Activated T-helper 17 cell treated with anti-CD3 and anti-CD28 coated beads, Interleukin-2, amount 50 U/mL, for 72 hours (primary cell): ENCODE measurements at regions not wholly inside any gene's neighbourhood (a gene's known extent, or its start where the extent isn't known, plus 50 kb on each side); places are given as distances from the start of the nearest gene placed in this dataset.

Experiments
- ATAC-seq: fragments of 150-1000 bp; cut with Tn5 transposase; replicated peaks from 2 replicates; pipeline ENCODE4 v1.10.0; 2021; ENCODE audit warnings: mild to moderate bottlenecking, moderate library complexity
- H3K27ac Mint-ChIP-seq: one replicate; pipeline ENCODE4 v1.8.0; 2022; ENCODE audit warnings: mixed read lengths
- H3K27me3 Mint-ChIP-seq: one replicate; pipeline ENCODE4 v1.8.0; 2022; ENCODE audit warnings: mixed read lengths
- H3K36me3 Mint-ChIP-seq: one replicate; pipeline ENCODE4 v1.8.0; 2022; ENCODE audit warnings: low read depth, mild to moderate bottlenecking, mixed read lengths
- H3K4me1 Mint-ChIP-seq: one replicate; pipeline ENCODE4 v1.8.0; 2022; ENCODE audit warnings: mixed read lengths
- H3K4me3 Mint-ChIP-seq: one replicate; pipeline ENCODE4 v1.8.0; 2022; ENCODE audit warnings: mild to moderate bottlenecking, mixed read lengths
- H3K9me3 Mint-ChIP-seq: one replicate; pipeline ENCODE4 v1.8.0; 2022; ENCODE audit warnings: mixed read lengths

DNA sequence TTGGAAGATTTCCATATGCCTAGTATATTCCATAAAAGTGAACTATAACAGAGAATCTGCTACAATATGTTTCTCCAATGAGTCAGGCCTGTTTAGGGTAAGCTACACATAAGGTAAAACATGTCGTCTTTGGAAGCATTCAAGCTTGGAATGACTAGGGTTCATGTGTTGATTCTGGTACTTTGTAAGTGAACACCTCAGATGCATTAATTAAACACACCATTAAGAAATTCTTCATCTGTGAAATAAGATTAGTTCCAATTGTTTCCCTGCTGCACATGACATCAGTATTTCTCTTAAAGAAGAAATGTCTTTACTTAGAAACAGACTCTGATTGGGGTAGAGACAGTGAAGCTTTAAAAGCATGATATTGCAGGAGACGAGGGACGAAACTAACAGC lies 461.1 kb upstream of the NXPH2 start:
- Mint-ChIP-seq H3K4me1 (no peaks in the 10 kb centered on the region), H3K9me3 (peaks cover 18% of the 10 kb centered on the region)

DNA sequence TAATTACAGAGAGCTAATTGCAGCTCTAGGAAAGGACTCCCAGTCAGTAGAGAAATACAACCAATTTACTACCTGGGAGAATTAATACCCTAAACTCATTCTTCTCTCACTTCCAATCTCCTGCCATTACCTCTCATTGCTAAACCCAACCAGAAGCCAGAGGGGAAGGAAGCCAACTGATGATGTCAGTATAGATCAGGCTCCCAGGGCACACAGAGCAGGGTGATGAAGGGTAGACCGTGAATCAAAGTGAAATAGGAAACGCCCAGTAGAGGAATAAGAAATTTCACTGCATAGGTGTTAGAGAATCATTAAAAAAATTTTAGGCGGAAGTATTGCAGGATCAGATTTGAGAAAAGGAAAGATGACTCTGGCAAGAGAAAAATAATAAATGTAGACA lies 456.8 kb upstream of the NXPH2 start:
- H3K4me3 Mint-ChIP-seq = no peak overlapping the region
- no peaks in the 10 kb centered on the region for H3K36me3 Mint-ChIP-seq
- H3K4me1 Mint-ChIP-seq = no peaks in the 10 kb centered on the region
- H3K27me3 Mint-ChIP-seq = no peaks in the 10 kb centered on the region
- no peak for ATAC-seq
- H3K9me3 Mint-ChIP-seq = peaks cover 13% of the 10 kb centered on the region
- H3K27ac Mint-ChIP-seq = no peak overlapping the region

More for the DNA sequence above, 461.1 kb upstream of the NXPH2 start:
- Mint-ChIP-seq H3K4me3 (no peak overlapping the region), H3K36me3 (no peaks in the 10 kb centered on the region), H3K27me3 (no peaks in the 10 kb centered on the region), H3K27ac (no peak overlapping the region)
- no peak for ATAC-seq

DNA sequence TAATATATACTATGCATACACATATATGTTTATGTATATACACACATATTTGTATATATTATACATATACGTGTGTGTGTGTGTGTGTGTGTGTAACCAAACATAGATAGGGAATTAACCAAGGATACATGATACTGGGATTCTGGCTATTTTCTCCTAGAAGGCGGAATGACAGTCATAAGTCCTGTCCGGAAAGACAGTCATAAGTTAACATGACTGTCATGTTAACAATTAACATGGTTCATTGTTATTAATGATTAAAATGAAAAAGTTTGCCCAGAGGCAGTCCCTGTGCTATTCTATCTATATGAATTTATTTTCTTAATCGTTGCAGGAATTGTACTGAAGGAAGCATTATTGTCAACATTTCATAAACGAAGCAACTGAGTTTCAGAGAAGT lies 450.7 kb upstream of the NXPH2 start:
- Mint-ChIP-seq H3K27ac (no peak overlapping the region), H3K4me3 (no peak overlapping the region)

DNA sequence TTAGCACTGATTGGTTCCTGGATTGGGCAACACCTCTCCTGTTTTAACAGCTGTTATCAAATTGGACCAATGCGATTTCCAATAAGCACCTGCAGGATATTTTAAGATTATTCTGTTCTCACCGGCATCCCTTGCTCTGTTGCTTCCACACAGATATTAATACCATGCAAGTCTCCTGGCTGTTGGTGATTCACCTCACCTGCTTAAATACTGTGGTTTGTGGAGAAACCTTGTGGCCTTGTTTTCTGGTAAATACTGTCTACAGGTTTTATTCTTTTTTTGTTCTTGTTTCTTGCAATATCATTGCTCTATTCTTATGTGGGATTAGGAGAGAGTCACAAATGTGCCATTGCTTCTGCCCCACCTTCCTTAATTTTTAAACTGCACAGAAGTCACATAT lies 448.1 kb upstream of the NXPH2 start:
- H3K4me1 Mint-ChIP-seq = no peaks in the 10 kb centered on the region
- no peak for ATAC-seq
- H3K36me3 Mint-ChIP-seq = no peaks in the 10 kb centered on the region
- H3K9me3 Mint-ChIP-seq = peaks cover 8% of the 10 kb centered on the region
- H3K4me3 Mint-ChIP-seq = no peak overlapping the region
- no peak overlapping the region for H3K27ac Mint-ChIP-seq
- no peaks in the 10 kb centered on the region for H3K27me3 Mint-ChIP-seq

More for the DNA sequence above, 450.7 kb upstream of the NXPH2 start:
- no peak for ATAC-seq
- Mint-ChIP-seq H3K27me3 (no peaks in the 10 kb centered on the region), H3K4me1 (no peaks in the 10 kb centered on the region), H3K9me3 (peaks cover 8% of the 10 kb centered on the region), H3K36me3 (no peaks in the 10 kb centered on the region)

DNA sequence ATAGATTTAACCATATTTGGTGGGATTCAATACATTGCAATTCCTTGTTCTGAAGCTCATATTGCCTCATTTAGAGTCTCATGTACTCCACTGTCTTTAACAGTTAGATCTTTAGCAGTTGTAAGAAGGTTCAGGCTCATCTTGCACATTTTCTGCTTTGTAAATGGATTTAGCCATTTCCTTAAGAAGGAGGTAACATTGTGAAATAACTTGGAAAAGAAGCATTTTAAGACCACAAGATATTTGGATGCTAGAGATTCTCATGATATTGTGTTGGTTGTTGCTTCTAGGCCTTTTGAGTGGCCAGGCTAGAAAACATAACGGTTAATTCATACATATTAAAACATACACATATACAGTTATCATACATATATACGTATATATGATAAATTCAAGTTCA lies 445.8 kb upstream of the NXPH2 start:
- ATAC-seq = no peak
- Mint-ChIP-seq H3K27me3 (no peaks in the 10 kb centered on the region), H3K4me3 (no peak overlapping the region), H3K4me1 (no peaks in the 10 kb centered on the region), H3K36me3 (no peaks in the 10 kb centered on the region), H3K9me3 (peaks cover 8% of the 10 kb centered on the region), H3K27ac (no peak overlapping the region)

DNA sequence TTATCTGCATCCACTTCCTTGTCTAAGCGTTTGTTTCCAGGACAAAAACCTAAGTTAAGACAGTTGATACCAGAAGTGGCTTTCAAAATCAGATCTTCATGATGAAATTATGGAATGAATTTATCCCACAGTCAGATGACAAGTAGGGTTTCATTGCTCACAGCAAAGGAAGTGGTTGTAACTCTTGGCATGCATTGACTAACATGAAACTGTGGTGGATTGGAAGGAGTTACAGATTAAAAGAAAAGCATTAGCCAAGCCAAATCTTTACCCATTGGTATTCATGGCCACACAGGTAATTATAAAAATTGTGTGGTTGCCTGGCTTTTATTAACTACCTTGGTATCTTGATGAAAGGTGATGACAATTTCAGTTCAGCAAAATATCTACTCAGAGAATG lies 438.0 kb upstream of the NXPH2 start:
- peaks cover 27% of the 10 kb centered on the region for H3K9me3 Mint-ChIP-seq
- H3K27ac Mint-ChIP-seq = no peak overlapping the region
- no peak for ATAC-seq
- H3K27me3 Mint-ChIP-seq = no peaks in the 10 kb centered on the region
- no peak overlapping the region for H3K4me3 Mint-ChIP-seq
- H3K4me1 Mint-ChIP-seq = no peaks in the 10 kb centered on the region
- H3K36me3 Mint-ChIP-seq = no peaks in the 10 kb centered on the region

DNA sequence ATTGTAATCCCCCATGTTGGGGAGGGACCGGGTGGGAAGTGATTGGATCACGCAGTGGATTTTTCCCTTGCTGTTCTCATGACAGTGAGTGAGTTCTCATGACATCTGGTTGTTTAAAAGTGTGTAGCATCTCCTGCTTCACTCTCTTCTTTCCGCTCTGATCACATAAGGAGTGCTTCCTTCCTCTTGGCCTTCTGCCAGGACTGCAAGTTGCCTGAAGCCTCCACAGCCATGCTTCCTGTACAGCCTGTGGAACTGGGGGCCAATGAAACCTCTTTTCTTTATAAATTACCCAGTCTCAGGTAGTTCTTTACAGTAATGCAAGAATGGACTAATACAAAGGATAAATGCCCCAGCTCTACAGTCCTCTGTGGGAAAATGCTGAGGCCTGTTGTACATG lies 437.5 kb upstream of the NXPH2 start:
- Mint-ChIP-seq H3K36me3 (no peaks in the 10 kb centered on the region), H3K27ac (no peak overlapping the region), H3K9me3 (peaks cover 27% of the 10 kb centered on the region), H3K4me3 (no peak overlapping the region), H3K4me1 (no peaks in the 10 kb centered on the region), H3K27me3 (no peaks in the 10 kb centered on the region)
- no peak for ATAC-seq

DNA sequence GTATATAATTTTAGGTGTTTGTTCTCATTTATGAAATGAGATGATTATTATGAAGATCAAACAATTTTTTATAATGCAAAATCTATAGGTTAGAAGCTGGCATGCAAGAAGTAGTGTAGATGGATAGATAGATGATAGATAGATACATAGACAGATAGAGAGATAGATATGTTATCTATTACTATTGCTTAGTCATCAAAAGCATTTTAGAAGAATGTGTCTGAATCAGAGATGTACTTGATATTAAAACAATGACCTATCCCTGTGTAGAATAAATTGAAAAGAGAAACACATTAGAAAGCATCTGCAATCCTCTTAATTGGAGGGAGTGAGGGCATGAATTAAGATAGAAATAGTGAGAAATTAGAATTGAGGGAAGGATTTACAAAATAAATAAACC lies 436.2 kb upstream of the NXPH2 start:
- no peaks in the 10 kb centered on the region for H3K36me3 Mint-ChIP-seq
- H3K4me1 Mint-ChIP-seq = no peaks in the 10 kb centered on the region
- peaks cover 34% of the 10 kb centered on the region for H3K9me3 Mint-ChIP-seq
- no peak overlapping the region for H3K4me3 Mint-ChIP-seq
- no peak overlapping the region for H3K27ac Mint-ChIP-seq
- no peak for ATAC-seq
- H3K27me3 Mint-ChIP-seq = no peaks in the 10 kb centered on the region

DNA sequence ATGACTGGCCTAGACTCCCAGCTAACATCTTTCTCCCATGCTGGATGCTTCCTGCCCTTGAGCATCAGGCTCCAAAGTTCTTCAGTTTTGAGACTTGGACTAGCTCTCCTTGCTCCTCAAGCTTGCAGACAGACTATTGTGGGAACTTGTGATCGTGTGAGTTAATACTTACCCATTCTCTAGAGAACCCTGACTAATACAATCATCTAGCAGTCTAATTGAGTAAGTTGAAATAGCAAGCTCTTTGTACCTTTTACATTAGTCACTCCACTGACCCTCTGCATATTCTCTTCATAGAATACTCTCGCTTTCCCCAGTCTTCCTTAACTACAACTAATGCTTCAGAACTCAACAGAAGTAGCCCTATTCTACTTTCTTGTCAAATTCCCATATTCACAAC lies 434.6 kb upstream of the NXPH2 start:
- H3K4me1 Mint-ChIP-seq = no peaks in the 10 kb centered on the region
- no peaks in the 10 kb centered on the region for H3K36me3 Mint-ChIP-seq
- ATAC-seq = no peak

DNA sequence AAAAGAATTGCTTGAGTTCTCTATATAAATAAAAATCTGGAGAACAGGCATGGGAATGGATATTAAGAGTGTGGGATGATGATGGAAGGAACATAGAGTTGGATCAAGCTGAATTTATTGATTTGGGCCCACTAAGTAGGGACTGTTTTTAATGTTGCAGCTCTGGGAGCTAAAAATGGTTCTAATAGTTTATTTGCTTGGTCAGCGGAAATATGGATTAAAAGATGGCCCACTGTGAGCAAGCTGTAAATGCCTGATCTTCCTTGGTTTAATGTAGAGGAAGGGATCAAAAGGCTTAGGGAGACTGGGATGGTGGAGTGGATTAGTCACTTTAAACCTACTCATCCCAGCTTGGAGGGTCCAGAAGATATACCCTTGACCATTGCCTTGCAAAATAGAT lies 429.4 kb upstream of the NXPH2 start:
- peaks cover 12% of the 10 kb centered on the region for H3K9me3 Mint-ChIP-seq
- no peak overlapping the region for H3K27ac Mint-ChIP-seq
- H3K4me3 Mint-ChIP-seq = no peak overlapping the region
- ATAC-seq = no peak
- no peaks in the 10 kb centered on the region for H3K36me3 Mint-ChIP-seq
- H3K27me3 Mint-ChIP-seq = no peaks in the 10 kb centered on the region
- H3K4me1 Mint-ChIP-seq = no peaks in the 10 kb centered on the region

More for the DNA sequence above, 434.6 kb upstream of the NXPH2 start:
- Mint-ChIP-seq H3K9me3 (peaks cover 36% of the 10 kb centered on the region), H3K27ac (no peak overlapping the region), H3K27me3 (no peaks in the 10 kb centered on the region), H3K4me3 (no peak overlapping the region)

DNA sequence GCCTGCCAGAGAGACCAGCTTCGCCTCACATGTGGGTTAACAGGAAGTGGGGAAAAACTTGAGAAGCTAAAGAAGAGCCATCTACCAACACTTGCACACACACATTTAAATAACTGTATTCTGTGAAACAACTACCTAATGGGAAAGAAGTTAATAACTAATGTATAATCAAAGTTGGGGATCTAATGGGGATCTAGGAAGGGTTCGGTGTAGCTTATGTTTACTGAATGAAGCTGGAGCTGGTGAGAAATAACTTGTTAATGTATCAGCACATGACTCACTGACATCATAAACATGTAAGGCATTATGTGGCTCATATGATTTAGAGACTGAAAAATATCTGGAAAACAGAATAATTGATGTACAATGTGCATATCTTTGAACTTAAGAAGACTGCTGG lies 421.3 kb upstream of the NXPH2 start:
- Mint-ChIP-seq H3K27ac (no peak overlapping the region), H3K9me3 (peaks cover 8% of the 10 kb centered on the region), H3K4me3 (no peak overlapping the region), H3K27me3 (no peaks in the 10 kb centered on the region), H3K4me1 (no peaks in the 10 kb centered on the region), H3K36me3 (no peaks in the 10 kb centered on the region)
- ATAC-seq = no peak

DNA sequence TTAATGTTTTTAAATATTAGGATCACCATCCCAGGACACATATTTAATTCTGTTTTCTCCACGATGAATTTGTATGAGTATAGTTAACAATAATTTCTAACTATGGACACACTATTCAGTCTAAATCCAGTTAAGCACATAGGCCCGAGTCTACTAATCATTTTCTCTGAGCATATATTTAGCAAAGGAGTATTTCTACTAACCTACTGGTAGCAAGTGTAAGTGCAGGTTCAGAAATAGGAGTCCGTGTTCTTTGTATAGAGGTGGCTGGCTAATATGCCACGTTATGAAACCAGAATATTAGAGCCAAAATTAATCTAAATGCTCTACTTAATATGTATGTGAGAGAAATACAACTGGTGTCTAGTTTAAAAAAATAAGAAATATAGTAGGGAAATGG lies 416.6 kb upstream of the NXPH2 start:
- H3K36me3 Mint-ChIP-seq = no peaks in the 10 kb centered on the region
- no peaks in the 10 kb centered on the region for H3K27me3 Mint-ChIP-seq
- H3K4me3 Mint-ChIP-seq = no peak overlapping the region
- H3K27ac Mint-ChIP-seq = no peak overlapping the region
- H3K4me1 Mint-ChIP-seq = no peaks in the 10 kb centered on the region
- no peak for ATAC-seq
- peaks cover 15% of the 10 kb centered on the region for H3K9me3 Mint-ChIP-seq

DNA sequence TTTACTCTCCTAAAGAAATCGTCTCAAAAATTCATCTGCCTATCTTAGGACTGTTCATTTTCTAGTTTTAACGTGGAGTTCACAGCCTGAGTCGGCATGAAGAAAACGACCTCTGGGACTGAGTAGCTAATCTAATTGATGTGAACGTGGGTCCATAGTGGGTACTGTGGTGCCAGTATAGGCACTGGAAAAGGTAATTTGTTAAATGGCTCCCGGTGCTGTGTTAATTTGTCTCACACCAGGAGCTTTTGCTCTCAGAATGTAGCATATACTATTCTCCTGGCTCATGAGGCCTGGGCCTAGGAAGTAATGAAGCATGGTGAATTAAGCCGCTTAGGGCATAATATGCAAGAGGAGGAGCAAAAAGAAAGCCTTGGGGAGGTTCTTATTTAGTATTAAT lies 414.4 kb upstream of the NXPH2 start:
- H3K27me3 Mint-ChIP-seq = no peaks in the 10 kb centered on the region
- ATAC-seq = no peak
- no peaks in the 10 kb centered on the region for H3K4me1 Mint-ChIP-seq
- H3K4me3 Mint-ChIP-seq = no peak overlapping the region
- H3K9me3 Mint-ChIP-seq = peaks cover 15% of the 10 kb centered on the region
- no peaks in the 10 kb centered on the region for H3K36me3 Mint-ChIP-seq
- no peak overlapping the region for H3K27ac Mint-ChIP-seq

DNA sequence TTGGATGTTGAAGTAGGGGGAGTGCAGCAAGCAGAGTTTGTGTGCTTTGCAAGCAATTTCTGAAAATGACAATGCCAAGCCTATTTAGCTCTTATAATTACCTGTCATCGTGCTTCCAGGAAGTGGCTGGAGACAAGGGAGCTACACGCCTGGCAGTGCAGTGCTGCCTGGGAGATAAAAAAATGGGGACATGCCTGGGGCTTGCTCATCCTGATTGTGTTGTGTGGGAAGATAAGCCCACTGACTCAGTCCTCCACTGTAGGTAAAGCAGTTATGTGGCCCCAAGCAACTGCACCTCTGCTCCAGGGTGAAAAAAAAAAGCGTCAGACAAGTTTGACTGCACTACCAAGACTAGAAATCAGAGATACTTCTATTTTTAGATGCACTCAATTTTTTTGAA lies 396.9 kb upstream of the NXPH2 start:
- Mint-ChIP-seq H3K36me3 (no peaks in the 10 kb centered on the region), H3K27me3 (no peaks in the 10 kb centered on the region), H3K4me3 (no peak overlapping the region), H3K27ac (no peak overlapping the region), H3K4me1 (no peaks in the 10 kb centered on the region), H3K9me3 (peaks cover 28% of the 10 kb centered on the region)
- no peak for ATAC-seq

DNA sequence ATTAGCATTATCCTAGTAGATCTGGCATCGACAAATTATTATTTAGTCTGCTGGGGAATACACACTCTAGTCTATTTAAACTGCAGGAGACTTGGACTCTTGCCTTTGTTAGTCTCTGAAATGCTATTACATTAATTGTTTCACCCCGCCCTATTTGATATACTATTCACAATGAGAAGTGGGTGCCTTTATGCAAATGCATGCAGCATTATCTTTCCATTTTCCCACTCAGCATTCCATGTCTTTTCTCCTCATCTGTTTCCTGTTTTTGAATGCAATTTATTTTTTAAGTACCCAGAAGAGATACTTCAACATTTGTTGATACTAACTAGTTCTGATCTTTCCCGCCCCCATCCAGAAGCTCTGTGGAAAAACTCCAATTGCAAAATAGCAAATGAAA lies 395.3 kb upstream of the NXPH2 start:
- Mint-ChIP-seq H3K9me3 (peaks cover 25% of the 10 kb centered on the region), H3K4me1 (no peaks in the 10 kb centered on the region), H3K4me3 (no peak overlapping the region), H3K27ac (no peak overlapping the region), H3K36me3 (no peaks in the 10 kb centered on the region), H3K27me3 (no peaks in the 10 kb centered on the region)
- ATAC-seq = no peak

DNA sequence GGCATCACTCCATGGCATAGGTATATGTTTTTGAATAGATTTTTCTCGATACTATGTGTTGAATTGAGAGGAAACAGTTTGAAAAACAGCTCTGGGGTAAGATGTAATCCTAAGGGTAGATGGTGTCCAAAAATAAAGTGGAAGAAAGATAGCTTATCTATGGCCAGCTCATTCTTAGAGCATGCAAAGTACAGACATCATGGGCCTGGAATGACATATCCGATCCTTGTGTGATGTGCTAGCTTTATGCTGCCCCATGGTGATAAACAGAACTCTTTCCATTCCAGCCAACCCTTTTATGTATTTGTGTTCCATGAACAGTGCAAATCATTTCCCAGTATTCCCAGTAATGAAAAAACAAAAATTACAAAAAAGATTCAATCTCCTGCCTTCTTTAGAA lies 390.2 kb upstream of the NXPH2 start:
- ATAC-seq = no peak
- H3K27ac Mint-ChIP-seq = no peak overlapping the region
- H3K4me3 Mint-ChIP-seq = no peak overlapping the region
- no peaks in the 10 kb centered on the region for H3K36me3 Mint-ChIP-seq
- no peaks in the 10 kb centered on the region for H3K27me3 Mint-ChIP-seq
- no peaks in the 10 kb centered on the region for H3K4me1 Mint-ChIP-seq
- H3K9me3 Mint-ChIP-seq = peaks cover 10% of the 10 kb centered on the region
